DND-41 (cell line): ENCODE measurements at regions not wholly inside any gene's neighbourhood (a gene's known extent, or its start where the extent isn't known, plus 50 kb on each side); places are given as distances from the start of the nearest gene placed in this dataset.

Experiments used
- ATAC-seq: fragments of 200-7000 bp; cut with Tn5 transposase; 3 replicates; pipeline ENCODE4 v1.9.1; 2021; ENCODE audit warnings: low read depth; ENCODE audit not compliant: insufficient read depth
- DNase-seq: peaks from one replicate; pipeline ENCODE4 v3.0.0-alpha.2; 2020
- H2AFZ ChIP-seq: 2 replicates; pipeline ENCODE4 v1.6.0; 2012; ENCODE audit warnings: low read depth, low read length
- H3K27ac ChIP-seq: 2 replicates; pipeline ENCODE4 v1.5.1; 2012; ENCODE audit warnings: low read length, inconsistent platforms
- H3K27me3 ChIP-seq: fragments of 200-600 bp; sonication (generic); 2 replicates; pipeline ENCODE4 v1.6.0; 2012; ENCODE audit warnings: low read length, mild to moderate bottlenecking, inconsistent platforms; ENCODE audit not compliant: insufficient read depth, poor library complexity
- H3K36me3 ChIP-seq: 2 replicates; pipeline ENCODE4 v1.5.1; 2012; ENCODE audit warnings: low read length, inconsistent platforms; ENCODE audit not compliant: insufficient read depth
- H3K4me1 ChIP-seq: 2 replicates; pipeline ENCODE4 v1.5.1; 2012; ENCODE audit warnings: mild to moderate bottlenecking, low read length; ENCODE audit not compliant: insufficient read depth
- H3K4me2 ChIP-seq: 2 replicates; pipeline ENCODE4 v1.6.0; 2012; ENCODE audit warnings: mild to moderate bottlenecking, moderate library complexity, low read length, inconsistent platforms; ENCODE audit not compliant: insufficient read depth
- H3K4me3 ChIP-seq, 2 experiments: fragments of 200-600 bp in 1 of 2; shearing (Covaris generic) in 1 of 2; 2 replicates each; pipeline ENCODE4 v1.5.1; 2012 to 2016; ENCODE audit warnings: inconsistent platforms in 2 of 2, low read length in 2 of 2, mild to moderate bottlenecking in 2 of 2, low read depth in 1 of 2, moderate library complexity in 1 of 2
- H3K79me2 ChIP-seq: 2 replicates; pipeline ENCODE4 v1.6.0; 2012; ENCODE audit warnings: low read length, inconsistent platforms; ENCODE audit not compliant: insufficient read depth
- H3K9ac ChIP-seq: 2 replicates; pipeline ENCODE4 v1.6.0; 2012; ENCODE audit warnings: low read depth, mild to moderate bottlenecking, inconsistent platforms, low read length, moderate library complexity
- H3K9me3 ChIP-seq: 2 replicates; pipeline ENCODE4 v1.5.1; 2012; ENCODE audit warnings: low read length, moderate library complexity, mild to moderate bottlenecking, inconsistent platforms; ENCODE audit not compliant: insufficient read depth, severe bottlenecking
- H4K20me1 ChIP-seq: 2 replicates; pipeline ENCODE4 v1.6.0; 2012; ENCODE audit warnings: low read length; ENCODE audit not compliant: insufficient read depth
- CTCF ChIP-seq: IDR thresholded peaks from 2 replicates; pipeline ENCODE4 v1.5.1; 2012; ENCODE audit warnings: borderline replicate concordance, low read length, moderate library complexity, mild to moderate bottlenecking; ENCODE audit not compliant: poor library complexity, severe bottlenecking; ENCODE audit errors: extremely low read depth
- EZH2 ChIP-seq: IDR thresholded peaks from 3 replicates; pipeline ENCODE4 v1.6.1; 2012; ENCODE audit warnings: borderline replicate concordance, low read depth, mild to moderate bottlenecking, moderate library complexity, low read length, inconsistent platforms; ENCODE audit not compliant: severe bottlenecking

GRCh38 chr21:16020878-16021277 lies 291.1 kb downstream of the USP25 start:
- no peaks in the 10 kb centered on the region for H3K36me3 ChIP-seq
- H3K79me2 ChIP-seq: no peaks in the 10 kb centered on the region
- H3K4me3 ChIP-seq: no peak overlapping the region
- no peak for DNase-seq
- H3K9ac ChIP-seq: no peak overlapping the region
- no peak overlapping the region for H3K27ac ChIP-seq
- H3K9me3 ChIP-seq: no peaks in the 10 kb centered on the region
- no peak for ATAC-seq
- H3K27me3 ChIP-seq: no peaks in the 10 kb centered on the region
- no peak overlapping the region for H2AFZ ChIP-seq
- no peak for TF ChIP-seq EZH2
- TF ChIP-seq CTCF: no peak
- no peaks in the 10 kb centered on the region for H3K4me1 ChIP-seq
- no peaks in the 10 kb centered on the region for H4K20me1 ChIP-seq
- no peak overlapping the region for H3K4me2 ChIP-seq

- Histone ChIP-seq H4K20me1 (no peaks in the 10 kb centered on the region), H3K4me2 (no peak overlapping the region), H3K36me3 (no peaks in the 10 kb centered on the region), H2AFZ (no peak overlapping the region), H3K9ac (no peak overlapping the region), H3K4me1 (no peaks in the 10 kb centered on the region), H3K4me3 (no peak overlapping the region), H3K9me3 (no peaks in the 10 kb centered on the region), H3K27me3 (no peaks in the 10 kb centered on the region), H3K79me2 (no peaks in the 10 kb centered on the region), H3K27ac (no peak overlapping the region)
- DNase-seq: no peak
- ATAC-seq: no peak
- no peak for TF ChIP-seq EZH2
- no peak for TF ChIP-seq CTCF
Measured at GRCh38 chr21:16022116-16022515, 292.3 kb downstream of the USP25 start.

- ATAC-seq (no peak), DNase-seq (no peak)
- Histone ChIP-seq H3K4me3 (no peak overlapping the region), H3K36me3 (no peaks in the 10 kb centered on the region), H2AFZ (no peak overlapping the region), H3K79me2 (no peaks in the 10 kb centered on the region), H3K4me2 (no peak overlapping the region), H3K9me3 (no peaks in the 10 kb centered on the region), H3K27ac (no peak overlapping the region), H4K20me1 (no peaks in the 10 kb centered on the region), H3K9ac (no peak overlapping the region), H3K4me1 (no peaks in the 10 kb centered on the region), H3K27me3 (no peaks in the 10 kb centered on the region)
- no peak for TF ChIP-seq CTCF
- no peak for TF ChIP-seq EZH2
Measured at GRCh38 chr21:16022921-16023320, 293.1 kb downstream of the USP25 start.

DNA sequence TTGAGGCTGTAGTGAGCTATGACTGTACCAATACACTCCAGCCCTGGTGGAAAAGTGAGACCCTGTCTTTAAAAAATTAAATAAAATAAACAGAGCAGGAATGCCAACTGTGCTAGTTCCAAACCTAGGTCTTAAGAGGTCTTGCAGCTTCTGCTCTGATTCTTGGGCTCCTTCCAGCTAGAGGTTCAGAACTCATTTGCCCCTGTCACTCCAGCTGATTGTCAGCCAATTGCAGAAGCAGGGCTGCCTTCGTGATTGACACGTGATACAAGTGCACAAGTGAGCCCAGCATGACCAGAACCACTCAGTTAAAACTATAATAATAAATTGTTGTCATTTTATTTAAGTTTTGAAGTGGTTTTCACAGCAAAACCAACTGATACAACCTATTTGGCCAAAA lies 298.4 kb downstream of the USP25 start:
- Histone ChIP-seq H3K9me3 (no peaks in the 10 kb centered on the region), H3K4me1 (no peaks in the 10 kb centered on the region), H3K27ac (no peak overlapping the region), H3K36me3 (no peaks in the 10 kb centered on the region), H3K79me2 (no peaks in the 10 kb centered on the region), H3K27me3 (no peaks in the 10 kb centered on the region), H2AFZ (no peak overlapping the region), H3K4me2 (no peak overlapping the region), H3K9ac (no peak overlapping the region), H4K20me1 (no peaks in the 10 kb centered on the region), H3K4me3 (no peak overlapping the region)
- DNase-seq (no peak), ATAC-seq (no peak)
- TF ChIP-seq EZH2: no peak
- no peak for TF ChIP-seq CTCF
